ENCODE measurements at regions not wholly inside any gene's neighbourhood (a gene's known extent, or its start where the extent isn't known, plus 50 kb on each side); places are given as distances from the start of the nearest gene placed in this dataset.

DNA sequence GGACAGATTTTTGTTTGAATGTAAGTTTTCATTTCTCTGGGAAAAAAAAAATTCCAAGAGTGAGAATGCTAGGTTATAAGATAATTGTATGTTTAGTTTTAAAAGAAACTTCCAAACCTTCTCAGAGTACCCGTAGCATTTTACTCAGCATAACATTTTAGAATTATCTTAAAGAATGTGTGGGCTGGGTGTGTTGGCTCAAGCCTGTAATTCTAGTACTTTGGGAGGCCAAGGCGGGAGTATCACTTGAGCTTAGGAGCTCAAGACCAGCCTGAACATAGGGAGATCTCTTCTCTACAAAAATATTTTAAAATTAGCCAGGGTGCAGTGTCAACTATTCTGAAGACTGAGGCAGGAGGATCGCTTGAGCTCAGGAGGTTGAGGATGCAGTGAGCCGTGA is 57.4 kb upstream of the RMP24 start:
- no peak for DNase-seq (ENCODE audit: extremely low read depth, insufficient read length)
- TF ChIP-seq CTCF (IDR thresholded peaks at IDR 0.05; ENCODE audit: insufficient read depth, low read length, poor library complexity, severe bottlenecking) = no peak
- no peak overlapping the region for H3K4me3 ChIP-seq (replicated peaks; ENCODE audit: low read depth, low read length)
- no peaks in the 10 kb centered on the region; the same call in 1 of the 2 replicates for H3K27me3 ChIP-seq (replicated peaks; ENCODE audit: control insufficient read depth, insufficient read depth, low read length)
- H3K36me3 ChIP-seq (ENCODE audit: control insufficient read depth, insufficient read depth, low read length) = no peaks in the 10 kb centered on the region

GRCh38 chr18:35917043-35917442 is 55.4 kb upstream of the RMP24 start:
- DNase-seq (ENCODE audit: extremely low read depth, insufficient read length) = no peak
- Histone ChIP-seq H3K4me3 (replicated peaks; ENCODE audit: low read depth, low read length) (no peak overlapping the region), H3K27me3 (replicated peaks; ENCODE audit: control insufficient read depth, insufficient read depth, low read length) (no peaks in the 10 kb centered on the region; the same call in 1 of the 2 replicates), H3K36me3 (ENCODE audit: control insufficient read depth, insufficient read depth, low read length) (no peaks in the 10 kb centered on the region)
- peak; percentile 24 for TF ChIP-seq CTCF (IDR thresholded peaks at IDR 0.05; ENCODE audit: insufficient read depth, low read length, poor library complexity, severe bottlenecking)

- Histone ChIP-seq H3K4me3 (replicated peaks; ENCODE audit: low read depth, low read length) (no peak overlapping the region), H3K27me3 (replicated peaks; ENCODE audit: control insufficient read depth, insufficient read depth, low read length) (no peaks in the 10 kb centered on the region; the same call in 1 of the 2 replicates), H3K36me3 (ENCODE audit: control insufficient read depth, insufficient read depth, low read length) (no peaks in the 10 kb centered on the region)
- no peak for DNase-seq (ENCODE audit: extremely low read depth, insufficient read length)
- TF ChIP-seq CTCF (IDR thresholded peaks at IDR 0.05; ENCODE audit: insufficient read depth, low read length, poor library complexity, severe bottlenecking) = no peak
Measured at GRCh38 chr18:35918564-35918963, 53.9 kb upstream of the RMP24 start.

GRCh38 chr18:35919179-35919578 is 53.3 kb upstream of the RMP24 start:
- Histone ChIP-seq H3K36me3 (ENCODE audit: control insufficient read depth, insufficient read depth, low read length) (no peaks in the 10 kb centered on the region), H3K27me3 (replicated peaks; ENCODE audit: control insufficient read depth, insufficient read depth, low read length) (no peaks in the 10 kb centered on the region; the same call in none of the 2 replicates), H3K4me3 (replicated peaks; ENCODE audit: low read depth, low read length) (no peak overlapping the region)
- no peak for TF ChIP-seq CTCF (IDR thresholded peaks at IDR 0.05; ENCODE audit: insufficient read depth, low read length, poor library complexity, severe bottlenecking)
- no peak for DNase-seq (ENCODE audit: extremely low read depth, insufficient read length)

DNA sequence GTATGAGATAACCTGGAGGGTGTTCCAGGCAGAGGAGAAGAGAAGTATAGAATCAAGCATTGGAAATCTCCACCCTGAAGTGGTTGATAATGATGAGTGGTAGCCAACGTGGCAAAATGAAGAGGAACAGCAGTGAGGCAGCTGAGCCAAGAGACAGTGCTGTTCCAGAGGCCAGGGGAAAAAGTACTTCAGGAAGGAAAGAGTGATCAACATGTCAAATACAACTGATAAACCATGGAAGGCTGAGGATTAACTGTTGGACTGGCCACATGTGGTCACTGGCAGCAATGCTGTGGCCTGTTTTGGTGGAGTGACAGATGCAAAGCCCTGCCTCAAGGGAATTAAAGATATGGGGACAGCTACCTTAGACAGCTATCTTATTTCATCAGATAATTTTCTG is 51.9 kb upstream of the RMP24 start:
- no peak overlapping the region for H3K4me3 ChIP-seq (replicated peaks; ENCODE audit: low read depth, low read length)
- no peaks in the 10 kb centered on the region; the same call in none of the 2 replicates for H3K27me3 ChIP-seq (replicated peaks; ENCODE audit: control insufficient read depth, insufficient read depth, low read length)
- no peak for DNase-seq (ENCODE audit: extremely low read depth, insufficient read length)
- no peaks in the 10 kb centered on the region for H3K36me3 ChIP-seq (ENCODE audit: control insufficient read depth, insufficient read depth, low read length)
- no peak for TF ChIP-seq CTCF (IDR thresholded peaks at IDR 0.05; ENCODE audit: insufficient read depth, low read length, poor library complexity, severe bottlenecking)
